HG02885 (cell line): ENCODE measurements at regions not wholly inside any gene's neighbourhood (a gene's known extent, or its start where the extent isn't known, plus 50 kb on each side); places are given as distances from the start of the nearest gene placed in this dataset.

Experiments used
- ATAC-seq: cut with Tn5 transposase; IDR thresholded peaks from one replicate; pipeline ENCODE4 v1.9.1; 2021; ENCODE audit warnings: mild to moderate bottlenecking; ENCODE audit not compliant: unreplicated experiment, poor library complexity

GRCh38 chr1:5578690-5579089, 413.5 kb downstream of the NPHP4 start:
- no peak for ATAC-seq

GRCh38 chr1:5577255-5578040, 414.8 kb downstream of the NPHP4 start:
- ATAC-seq, result no peak

- ATAC-seq, result no peak
These were observed 415.6 kb downstream of the NPHP4 start for GRCh38 chr1:5576673-5577065.

GRCh38 chr1:5576011-5576672, 416.1 kb downstream of the NPHP4 start:
- no peak for ATAC-seq

- no peak for ATAC-seq
These were observed 416.8 kb downstream of the NPHP4 start for GRCh38 chr1:5575396-5575940.

DNA sequence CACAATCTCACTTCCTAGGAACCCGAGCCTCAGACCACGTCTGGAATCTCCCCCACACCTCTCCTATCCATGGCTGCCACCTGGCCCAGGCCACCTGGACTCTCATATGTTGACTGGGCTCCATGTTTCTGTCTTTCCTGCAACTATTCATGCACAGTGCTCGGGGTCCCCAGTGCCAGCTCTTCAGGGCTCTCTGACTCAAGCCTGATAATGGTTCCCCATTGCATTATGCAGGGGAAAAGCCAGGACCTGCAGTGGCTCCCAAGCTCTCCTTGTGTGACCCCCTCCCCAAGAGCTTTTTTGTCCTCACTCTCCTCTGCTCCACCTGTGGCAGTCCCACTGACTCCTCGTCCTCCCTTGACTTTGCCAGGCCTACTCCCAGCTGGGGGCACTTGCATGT, 417.6 kb downstream of the NPHP4 start:
- ATAC-seq, result no peak

- no peak for ATAC-seq
These were observed 419.4 kb downstream of the NPHP4 start for GRCh38 chr1:5572794-5573193.

DNA sequence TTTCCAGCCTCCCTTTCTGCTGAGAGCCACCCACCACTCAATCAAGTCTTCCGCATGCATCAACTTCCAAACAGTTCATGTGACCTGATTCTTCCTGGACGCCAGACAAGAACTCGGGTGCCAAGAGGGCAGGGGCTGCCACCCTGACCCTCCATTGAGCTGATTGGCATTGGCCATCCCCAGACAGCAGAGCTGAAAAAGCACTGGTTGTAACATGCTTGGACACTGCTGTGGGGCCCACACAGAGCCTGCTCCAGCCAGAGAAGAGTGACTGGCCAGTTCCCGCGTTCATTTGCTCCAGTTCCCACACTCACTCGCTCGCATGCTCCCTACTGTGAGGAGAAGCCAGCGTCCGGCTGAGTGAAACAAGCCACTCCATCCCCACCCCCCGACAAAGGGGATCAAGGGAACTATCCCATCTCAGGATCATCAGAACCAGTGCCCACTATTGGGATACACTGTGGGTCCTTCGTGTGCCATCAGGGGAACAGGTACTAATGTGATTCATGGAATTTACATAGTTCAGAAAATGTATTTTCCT, 420.3 kb downstream of the NPHP4 start:
- ATAC-seq, result no peak

GRCh38 chr1:5571438-5571837, 420.8 kb downstream of the NPHP4 start:
- no peak for ATAC-seq

DNA sequence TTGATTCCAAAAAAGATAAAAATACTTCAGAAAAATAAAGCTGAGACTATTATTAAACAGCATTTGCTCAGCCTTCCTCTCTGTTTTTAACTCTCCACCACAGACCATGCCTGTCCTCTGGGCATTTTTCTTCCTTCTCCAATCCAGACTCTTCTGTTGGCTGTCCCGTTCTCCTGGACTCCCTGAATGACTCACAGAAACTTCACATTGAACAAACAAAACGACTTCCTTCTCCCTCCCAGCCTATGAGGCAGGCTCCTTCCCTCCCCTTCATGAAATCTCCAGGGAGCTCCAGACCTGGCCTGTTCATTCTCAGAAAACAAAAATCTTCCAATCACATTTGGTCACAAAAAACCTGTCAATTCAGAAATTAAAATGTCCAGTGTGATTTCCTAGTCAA, 421.3 kb downstream of the NPHP4 start:
- ATAC-seq, result no peak

- ATAC-seq, result no peak
These were observed 423.9 kb downstream of the NPHP4 start for GRCh38 chr1:5568321-5568720.

DNA sequence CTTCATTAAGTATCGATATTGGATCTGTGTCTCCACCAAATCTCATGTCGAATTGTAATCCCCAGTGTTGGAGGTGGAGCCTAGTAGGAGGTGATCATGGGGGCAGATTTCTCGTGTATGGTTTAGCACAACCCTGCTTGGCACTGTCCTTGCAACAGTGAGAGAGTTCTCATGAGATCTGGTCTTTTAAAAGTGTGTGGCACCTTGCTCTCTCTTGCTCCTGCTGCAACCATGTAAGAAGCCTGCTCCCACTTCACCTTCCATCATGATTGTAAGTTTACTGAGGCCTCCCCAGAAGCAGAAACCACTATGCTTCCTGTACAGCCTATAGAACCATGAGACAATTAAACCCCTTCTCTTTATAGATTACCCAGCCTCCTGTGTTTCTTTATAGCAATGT, 424.4 kb downstream of the NPHP4 start:
- no peak for ATAC-seq

GRCh38 chr1:5566924-5567323, 425.3 kb downstream of the NPHP4 start:
- ATAC-seq, result no peak

- no peak for ATAC-seq
These were observed 426.7 kb downstream of the NPHP4 start for GRCh38 chr1:5565281-5566125.

DNA sequence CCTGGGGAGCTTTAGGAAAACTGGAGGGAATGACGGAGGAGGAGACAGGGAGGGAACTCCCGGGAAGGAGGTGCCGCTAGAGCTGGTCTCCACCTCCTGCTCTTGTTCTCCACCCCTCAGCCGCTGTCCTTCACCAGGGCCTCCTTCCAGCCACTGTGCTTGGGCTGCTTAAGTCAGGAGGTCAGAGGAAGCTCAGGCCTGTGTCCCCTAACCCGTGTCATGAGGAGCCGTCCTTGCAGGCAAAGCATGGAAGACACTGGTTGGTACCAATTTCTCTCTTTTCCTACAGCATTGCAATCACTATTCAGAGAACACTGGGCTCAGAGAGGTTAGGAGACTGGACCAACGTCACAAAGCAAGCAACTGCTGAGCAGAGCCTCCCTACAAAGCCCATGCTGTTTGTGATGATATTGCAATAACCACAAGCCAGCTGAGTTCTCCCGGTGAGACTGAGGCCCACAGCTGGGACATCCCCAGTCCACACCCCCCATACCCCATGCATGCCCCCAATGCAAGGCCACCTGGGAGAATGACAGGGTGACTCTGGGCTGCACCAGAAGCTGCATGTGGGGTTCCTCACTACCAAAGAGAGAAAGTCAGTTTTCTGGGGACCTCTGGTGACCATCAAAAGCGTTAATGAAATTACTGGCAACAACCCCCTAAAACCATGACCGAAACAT, 427.5 kb downstream of the NPHP4 start:
- ATAC-seq, result no peak

DNA sequence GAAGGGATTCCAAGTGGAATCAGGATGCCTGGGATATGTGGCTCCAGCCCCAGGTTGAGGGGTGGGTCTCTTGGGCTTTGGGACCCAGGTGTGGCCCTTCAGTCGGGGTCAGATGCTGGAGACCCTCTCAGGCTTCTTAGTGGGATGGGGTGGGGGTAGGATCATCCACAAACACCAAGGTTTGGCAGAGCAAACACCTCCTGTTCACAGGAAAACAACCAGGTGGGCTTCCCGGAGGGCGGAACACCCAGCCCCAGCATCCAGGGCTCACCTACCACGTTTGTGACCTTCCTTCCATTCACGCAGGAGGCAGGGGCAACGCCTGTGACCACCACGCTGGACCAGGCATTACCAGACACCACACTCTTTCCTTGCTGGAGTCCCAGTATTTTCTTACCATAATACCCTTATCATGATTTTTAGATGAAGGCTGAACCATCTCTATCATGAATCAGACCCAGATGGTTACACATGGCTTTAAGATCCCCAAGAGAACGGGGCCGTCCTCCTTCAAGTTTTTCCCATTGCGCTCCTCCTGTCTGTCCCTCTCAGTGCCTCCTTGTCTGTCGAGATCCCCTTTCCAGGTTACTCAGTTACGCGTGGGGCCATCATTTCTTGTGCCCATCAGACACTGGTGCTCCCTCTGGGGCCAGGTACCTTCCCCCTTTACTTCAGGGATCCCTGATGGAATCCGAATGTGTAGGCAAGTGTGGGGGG, 428.2 kb downstream of the NPHP4 start:
- no peak for ATAC-seq

GRCh38 chr1:5562769-5563168, 429.5 kb downstream of the NPHP4 start:
- no peak for ATAC-seq

GRCh38 chr1:5562331-5562730, 429.9 kb downstream of the NPHP4 start:
- ATAC-seq, result no peak

DNA sequence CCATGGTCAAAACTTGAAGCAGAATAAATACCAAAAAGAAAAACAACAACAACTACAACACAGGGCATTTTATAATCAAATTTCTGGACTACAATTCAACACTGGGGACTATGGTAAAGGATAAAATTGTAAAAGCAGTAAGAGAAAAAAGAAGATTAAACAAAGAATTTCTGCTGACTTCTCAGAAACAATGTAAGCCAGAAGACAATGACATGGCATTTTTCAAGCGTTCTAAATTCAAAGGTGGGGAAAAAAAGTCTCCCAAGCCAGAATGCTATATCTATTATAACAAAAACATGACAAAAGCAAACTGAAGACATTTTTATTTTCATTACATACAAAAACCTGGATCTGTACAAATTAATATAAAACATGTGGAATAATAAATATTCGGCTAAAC, 433.1 kb downstream of the NPHP4 start:
- no peak for ATAC-seq
